Panc1 (cell line): ENCODE measurements at regions not wholly inside any gene's neighbourhood (a gene's known extent, or its start where the extent isn't known, plus 50 kb on each side); places are given as distances from the start of the nearest gene placed in this dataset.

Experiments
- ATAC-seq: fragments of 200-7000 bp; cut with Tn5 transposase; 2 replicates; pipeline ENCODE4 v1.9.1; 2020; ENCODE audit warnings: mild to moderate bottlenecking, moderate library complexity
- BruUV-seq: library from RNA; stranded (reverse); fragments of 400-500 nt; replicated peaks from 2 replicates; lab custom pipeline; 2021; lab: Mats Ljungman, UMichigan
- CTCF ChIA-PET: fragments of 300-600 bp; sonication (Branson Sonifier 250); formaldehyde crosslinking; loops from one replicate; lab custom pipeline; 2022; ENCODE audit warnings: antibody characterized with exemption; lab: Charles Lee
- POLR2A ChIA-PET: fragments of 300-600 bp; sonication (Branson Sonifier 250); formaldehyde crosslinking; loops from one replicate; lab custom pipeline; 2022; ENCODE audit warnings: antibody characterized with exemption; lab: Charles Lee
- DNase-seq: peaks from one replicate; pipeline ENCODE4 v3.0.0-alpha.2; 2010; ENCODE audit warnings: low read depth, low spot score
- H3K27ac ChIP-seq: 2 replicates; pipeline ENCODE4 v1.5.1; 2011; ENCODE audit warnings: mild to moderate bottlenecking, low read length, inconsistent platforms
- H3K27me3 ChIP-seq: fragments of 200-500 bp; sonication (Bioruptor generic); 2 replicates; pipeline ENCODE4 v1.6.0; 2014; ENCODE audit warnings: low read length, inconsistent platforms; ENCODE audit not compliant: control insufficient read depth, insufficient read depth
- H3K36me3 ChIP-seq: fragments of 200-500 bp; sonication (Bioruptor generic); 2 replicates; pipeline ENCODE4 v1.5.1; 2014; ENCODE audit warnings: inconsistent platforms, mild to moderate bottlenecking, low read length, moderate library complexity; ENCODE audit not compliant: control insufficient read depth, insufficient read depth
- H3K4me1 ChIP-seq: 2 replicates; pipeline ENCODE4 v1.5.1; 2011; ENCODE audit warnings: inconsistent platforms, mild to moderate bottlenecking, low read length, moderate library complexity; ENCODE audit not compliant: control insufficient read depth, insufficient read depth
- H3K4me3 ChIP-seq, 2 experiments: 2 replicates each; pipeline ENCODE4 v1.5.1; 2011 to 2012; ENCODE audit warnings: low read depth in 2 of 2, low read length in 2 of 2, mild to moderate bottlenecking in 2 of 2, inconsistent platforms in 1 of 2, moderate library complexity in 1 of 2
- H3K9me3 ChIP-seq: fragments of 200-500 bp; sonication (Bioruptor generic); 2 replicates; pipeline ENCODE4 v1.5.1; 2014; ENCODE audit warnings: low read depth, mild to moderate bottlenecking, inconsistent platforms, low read length, moderate library complexity; ENCODE audit not compliant: control insufficient read depth, insufficient read depth
- POLR2AphosphoS5 ChIP-seq: IDR thresholded peaks from 2 replicates; pipeline ENCODE4 v1.6.1; 2012; ENCODE audit warnings: mild to moderate bottlenecking, low read depth, low read length, moderate library complexity
- REST ChIP-seq, 2 experiments: IDR thresholded peaks; 2 replicates each; pipeline ENCODE4 v1.6.1; 2011 to 2012; ENCODE audit warnings: low read depth in 2 of 2, control low read depth in 1 of 2, low read length in 1 of 2, mild to moderate bottlenecking in 1 of 2, moderate library complexity in 1 of 2; ENCODE audit not compliant: insufficient read depth in 1 of 2
- SIN3A ChIP-seq: IDR thresholded peaks from 2 replicates; pipeline ENCODE4 v1.6.1; 2012; ENCODE audit warnings: low read depth, mild to moderate bottlenecking, low read length, moderate library complexity, borderline replicate concordance; ENCODE audit not compliant: insufficient read depth
- TCF7L2 ChIP-seq: IDR thresholded peaks from 2 replicates; pipeline ENCODE4 v1.6.1; 2011; ENCODE audit warnings: mild to moderate bottlenecking, low read depth, low read length, inconsistent platforms
- in situ Hi-C: cut with HindIII; loops from 2 replicates; pipeline ENCODE4 v1.10.0; 2016; ENCODE audit warnings: low sequenced_read_pairs, low pct_unique_long_range_greater_than_20kb
- intact Hi-C: fragments of 100-400 bp; cut with micrococcal nuclease; formaldehyde crosslinking; loops from one replicate; pipeline ENCODE4 v1.10.0; 2022; ENCODE audit not compliant: unreplicated experiment
- TF ChIP-seq, protein P1 (sequence below): fragments of 450-650 bp; IDR thresholded peaks from 2 replicates; pipeline ENCODE4 v1.5.1; 2017; ENCODE audit warnings: mild to moderate bottlenecking

DNA sequence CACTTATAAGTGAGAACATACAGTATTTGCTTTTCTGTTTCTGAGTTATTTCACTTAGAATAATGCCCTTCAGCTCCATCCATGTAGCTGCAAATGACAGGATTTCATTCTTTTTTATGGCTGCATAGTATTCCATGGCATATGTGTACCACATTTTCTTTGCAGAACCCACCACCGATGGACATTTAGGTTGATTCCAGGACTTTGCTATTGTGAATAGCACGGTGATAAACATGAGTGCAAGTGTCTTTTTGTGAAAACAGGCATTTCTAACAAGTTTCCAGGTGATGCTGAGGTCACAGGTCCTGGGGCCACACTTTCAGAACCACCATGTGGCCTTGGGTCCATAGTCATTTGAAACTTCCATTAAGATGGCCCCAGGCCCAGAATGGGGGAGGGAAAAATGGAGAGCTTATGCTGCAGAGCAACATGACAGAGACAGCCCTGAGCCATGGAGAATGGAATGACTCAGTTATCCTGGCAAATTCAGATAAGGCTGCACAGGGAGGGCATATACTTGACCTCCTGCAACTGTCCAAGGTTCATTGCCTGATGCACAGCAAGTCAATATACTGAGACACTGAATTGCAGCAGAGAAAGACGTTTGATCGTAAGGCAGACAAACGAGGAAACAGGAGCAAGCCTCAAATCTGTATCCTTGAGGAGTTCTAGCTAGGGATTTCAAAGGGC, 248.0 kb upstream of the GALNT17 start:
- Histone ChIP-seq H3K27me3 (no peaks in the 10 kb centered on the region), H3K4me1 (no peaks in the 10 kb centered on the region), H3K36me3 (no peaks in the 10 kb centered on the region), H3K9me3 (no peaks in the 10 kb centered on the region), H3K27ac (no peak overlapping the region), H3K4me3 (no peak overlapping the region)
- DNase-seq (no peak), ATAC-seq (no peak)
- ChIA-PET POLR2A (no interaction called here), CTCF (no interaction called here)
- no peak for TF ChIP-seq SIN3A
- TF ChIP-seq REST (IDR thresholded peaks at IDR 0.05; ENCODE audit: insufficient read depth in 1 of 2, low read depth in 2 of 2, low read length in 1 of 2), result no peak
- TF ChIP-seq, protein P1, sequence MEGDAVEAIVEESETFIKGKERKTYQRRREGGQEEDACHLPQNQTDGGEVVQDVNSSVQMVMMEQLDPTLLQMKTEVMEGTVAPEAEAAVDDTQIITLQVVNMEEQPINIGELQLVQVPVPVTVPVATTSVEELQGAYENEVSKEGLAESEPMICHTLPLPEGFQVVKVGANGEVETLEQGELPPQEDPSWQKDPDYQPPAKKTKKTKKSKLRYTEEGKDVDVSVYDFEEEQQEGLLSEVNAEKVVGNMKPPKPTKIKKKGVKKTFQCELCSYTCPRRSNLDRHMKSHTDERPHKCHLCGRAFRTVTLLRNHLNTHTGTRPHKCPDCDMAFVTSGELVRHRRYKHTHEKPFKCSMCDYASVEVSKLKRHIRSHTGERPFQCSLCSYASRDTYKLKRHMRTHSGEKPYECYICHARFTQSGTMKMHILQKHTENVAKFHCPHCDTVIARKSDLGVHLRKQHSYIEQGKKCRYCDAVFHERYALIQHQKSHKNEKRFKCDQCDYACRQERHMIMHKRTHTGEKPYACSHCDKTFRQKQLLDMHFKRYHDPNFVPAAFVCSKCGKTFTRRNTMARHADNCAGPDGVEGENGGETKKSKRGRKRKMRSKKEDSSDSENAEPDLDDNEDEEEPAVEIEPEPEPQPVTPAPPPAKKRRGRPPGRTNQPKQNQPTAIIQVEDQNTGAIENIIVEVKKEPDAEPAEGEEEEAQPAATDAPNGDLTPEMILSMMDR, result no peak
- no peak for TF ChIP-seq TCF7L2
- no peak for TF ChIP-seq POLR2AphosphoS5
- in situ Hi-C loops (no loop called here), intact Hi-C loops (no loop called here)
- BruUV-seq, result no TSS peak

DNA sequence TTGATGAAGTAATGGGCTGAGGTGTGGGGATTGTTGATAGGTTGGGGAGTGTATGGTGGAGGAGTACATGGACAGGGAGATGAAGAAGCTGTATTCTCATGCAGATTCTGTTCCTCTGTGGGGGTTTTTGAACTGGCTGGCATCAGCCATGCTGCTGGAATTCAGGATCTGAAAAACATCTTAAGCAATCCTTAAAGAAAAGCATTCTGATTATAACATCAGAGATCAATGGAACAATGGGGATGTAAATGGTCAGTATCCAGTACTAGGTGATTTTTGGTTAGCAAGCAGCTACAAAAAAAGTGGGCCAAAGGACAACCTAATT, 247.5 kb upstream of the GALNT17 start:
- in situ Hi-C loops, result no loop called here
- ATAC-seq, result no peak
- no peaks in the 10 kb centered on the region for H3K9me3 ChIP-seq
- ChIA-PET POLR2A (no interaction called here), CTCF (no interaction called here)
- no peak for TF ChIP-seq SIN3A
- TF ChIP-seq TCF7L2, result no peak
- TF ChIP-seq POLR2AphosphoS5, result no peak
- TF ChIP-seq REST (IDR thresholded peaks at IDR 0.05; ENCODE audit: insufficient read depth in 1 of 2, low read depth in 2 of 2, low read length in 1 of 2), result no peak
- TF ChIP-seq, protein P1, result no peak
- no peaks in the 10 kb centered on the region for H3K36me3 ChIP-seq
- no peak overlapping the region for H3K27ac ChIP-seq
- H3K4me1 ChIP-seq, result no peaks in the 10 kb centered on the region
- intact Hi-C loops, result no loop called here
- no TSS peak for BruUV-seq
- no peak for DNase-seq
- no peak overlapping the region for H3K4me3 ChIP-seq
- no peaks in the 10 kb centered on the region for H3K27me3 ChIP-seq
